ENCODE measurements at regions not wholly inside any gene's neighbourhood (a gene's known extent, or its start where the extent isn't known, plus 50 kb on each side); places are given as distances from the start of the nearest gene placed in this dataset.

GRCh38 chr13:106649495-106649894 is 81.6 kb upstream of the ARGLU1 start:
- Mint-ChIP-seq H3K36me3 (ENCODE audit: insufficient read depth in 1 of 3, low read depth in 3 of 3) (peaks cover 0 to 3% (median 0%) of the 10 kb centered on the region in 3 experiments; a peak in 2 of 7 replicates), H3K4me1 (peaks cover 0 to 4% of the 10 kb centered on the region in 2 experiments; a peak in 2 of 4 replicates), H3K27ac (no peak overlapping the region), H3K4me3 (no peak overlapping the region), H3K27me3 (ENCODE audit: low read depth) (no peaks in the 10 kb centered on the region; the same call in 1 of the 2 replicates), H3K9me3 (peaks cover 5 to 11% of the 10 kb centered on the region in 2 experiments; a peak in 4 of 5 replicates)
- H3K9ac ChIP-seq (ENCODE audit: extremely low read depth, insufficient read length, low read length): no peak overlapping the region
- no peak overlapping the region; the same call in 1 of the 2 replicates for H3K14ac ChIP-seq (ENCODE audit: insufficient read depth, low read length)
- H2AK5ac ChIP-seq (ENCODE audit: insufficient read length, low read length): no peak overlapping the region
- no peak overlapping the region for H4K5ac ChIP-seq (ENCODE audit: insufficient read length, low read depth, low read length)
- no peak overlapping the region for H2BK12ac ChIP-seq (ENCODE audit: insufficient read length, low read depth, low read length)
- no peak overlapping the region for H4K8ac ChIP-seq (replicated peaks; ENCODE audit: insufficient read length, low read depth, low read length)
- no peaks in the 10 kb centered on the region for H4K20me1 ChIP-seq (ENCODE audit: control insufficient read depth, insufficient read depth, insufficient read length)
- H3K79me2 ChIP-seq (ENCODE audit: insufficient read depth, low read length): no peaks in the 10 kb centered on the region
- no peak overlapping the region for H2BK120ac ChIP-seq (ENCODE audit: low read depth, low read length, poor library complexity, severe bottlenecking)
- no peak overlapping the region for H3K18ac ChIP-seq (ENCODE audit: insufficient read length, low read depth, low read length)
- no peak for TF ChIP-seq CTCF (conservative IDR thresholded peaks at IDR 0.05)
- H3K27me3 ChIP-seq (ENCODE audit: insufficient read depth, low read length): no peaks in the 10 kb centered on the region
- no peaks in the 10 kb centered on the region for H3K4me1 ChIP-seq (ENCODE audit: insufficient read depth, low read length)
- H2BK5ac ChIP-seq (ENCODE audit: insufficient read length, low read length): no peak overlapping the region
- H3K4me2 ChIP-seq (ENCODE audit: insufficient read depth, insufficient read length, low read length): no peak overlapping the region
- H2BK15ac ChIP-seq (ENCODE audit: low read depth, low read length): no peak overlapping the region
- H4K91ac ChIP-seq (ENCODE audit: insufficient read length, low read depth, low read length): no peak overlapping the region
- no peak overlapping the region for H3K4ac ChIP-seq (ENCODE audit: low read depth, low read length)
- no peak overlapping the region for H3T11ph ChIP-seq (ENCODE audit: low read length)
- H2AFZ ChIP-seq (ENCODE audit: low read length): no peak overlapping the region
- DNase-seq: no peak
- no peak overlapping the region for H2BK20ac ChIP-seq (ENCODE audit: low read depth, low read length, poor library complexity, severe bottlenecking)
- no peaks in the 10 kb centered on the region for H3K23me2 ChIP-seq (ENCODE audit: insufficient read length, low read depth, low read length, poor library complexity, severe bottlenecking)
- no peaks in the 10 kb centered on the region for H3K9me3 ChIP-seq (ENCODE audit: control insufficient read depth, low read depth, low read length)
- no peak overlapping the region for H3K27ac ChIP-seq (ENCODE audit: insufficient read length, low read depth, low read length)
- no peaks in the 10 kb centered on the region for H3K79me1 ChIP-seq (ENCODE audit: insufficient read depth, low read depth, low read length, poor library complexity, severe bottlenecking)
- no peak overlapping the region for H3K23ac ChIP-seq (ENCODE audit: insufficient read length, low read depth, low read length)
- no CpG with 5 or more reads among the region's 4 CpGs for WGBS (ENCODE audit: extremely low coverage, insufficient read length, low lambda C conversion rate)
- H3K56ac ChIP-seq (ENCODE audit: insufficient read length, low read depth, low read length): no peak overlapping the region

Measured in H9 (cell line).